GM12872 (cell line): ENCODE measurements at regions not wholly inside any gene's neighbourhood (a gene's known extent, or its start where the extent isn't known, plus 50 kb on each side); places are given as distances from the start of the nearest gene placed in this dataset.

Source experiments
- CTCF ChIP-seq: IDR thresholded peaks from 3 replicates; pipeline ENCODE4 v1.5.1; 2011; ENCODE audit warnings: low read depth, mild to moderate bottlenecking, low read length, moderate library complexity; ENCODE audit not compliant: insufficient read depth

- TF ChIP-seq CTCF = no peak
Observed at GRCh38 chr9:89738137-89738932, 133.5 kb downstream of the GADD45G start.

GRCh38 chr9:89739511-89739910 is 134.7 kb downstream of the GADD45G start:
- no peak for TF ChIP-seq CTCF

- no peak for TF ChIP-seq CTCF
Observed at GRCh38 chr9:89739916-89740315, 135.1 kb downstream of the GADD45G start.

GRCh38 chr9:89740722-89741121 is 135.9 kb downstream of the GADD45G start:
- TF ChIP-seq CTCF = no peak

- TF ChIP-seq CTCF = no peak
Observed at GRCh38 chr9:89742660-89743059, 137.8 kb downstream of the GADD45G start.

- TF ChIP-seq CTCF = no peak
Observed at GRCh38 chr9:89743216-89743572, 138.4 kb downstream of the GADD45G start.

GRCh38 chr9:89743573-89744254 is 138.9 kb downstream of the GADD45G start:
- TF ChIP-seq CTCF = no peak
